OCI-LY3 (cell line): ENCODE measurements at regions not wholly inside any gene's neighbourhood (a gene's known extent, or its start where the extent isn't known, plus 50 kb on each side); places are given as distances from the start of the nearest gene placed in this dataset.
"Not testable (repeated sequence)": the region's sequence is repeated elsewhere in the genome, so short reads cannot be mapped to it uniquely, and the experiment has no call there.

Source experiments
- H2AFZ ChIP-seq: fragments of 200-600, 300-600 bp; shearing (Covaris generic); 2 replicates; pipeline ENCODE4 v1.6.0; 2014; ENCODE audit warnings: antibody characterized with exemption, low read depth, low read length
- H3K27ac ChIP-seq: fragments of 200-600, 300-600 bp; sonication (generic); 2 replicates; pipeline ENCODE4 v1.5.1; 2014; ENCODE audit warnings: mild to moderate bottlenecking, low read length, moderate library complexity, mixed read lengths
- H3K27me3 ChIP-seq: fragments of 200-600, 300-600 bp; sonication (generic); 2 replicates; pipeline ENCODE4 v1.6.1; 2014; ENCODE audit warnings: low read depth, low read length, mixed read lengths
- H3K36me3 ChIP-seq: fragments of 200-600, 300-600 bp; sonication (generic); replicated peaks from 2 replicates; pipeline ENCODE3; 2014; ENCODE audit warnings: low read depth, low read length, mixed read lengths
- H3K4me1 ChIP-seq: fragments of 300-600, 200-600 bp; sonication (generic); 2 replicates; pipeline ENCODE4 v1.6.1; 2014; ENCODE audit warnings: low read length, mixed read lengths
- H3K4me2 ChIP-seq: fragments of 200-600, 300-600 bp; sonication (generic); 2 replicates; pipeline ENCODE4 v1.6.1; 2014; ENCODE audit warnings: low read length, mixed read lengths
- H3K4me3 ChIP-seq: fragments of 300-600, 200-600 bp; sonication (generic); 2 replicates; pipeline ENCODE4 v1.5.1; 2014; ENCODE audit warnings: antibody characterized with exemption, mild to moderate bottlenecking, low read length, moderate library complexity
- H3K79me2 ChIP-seq: fragments of 300-600, 200-600 bp; shearing (Covaris generic); 2 replicates; pipeline ENCODE4 v1.6.1; 2014; ENCODE audit warnings: mild to moderate bottlenecking, low read length, mixed read lengths
- H3K9ac ChIP-seq: fragments of 300-600, 200-600 bp; shearing (Covaris generic); 2 replicates; pipeline ENCODE4 v1.6.0; 2014; ENCODE audit warnings: mild to moderate bottlenecking, low read length, moderate library complexity
- H3K9me3 ChIP-seq: fragments of 200-600, 300-600 bp; shearing (Covaris generic); 2 replicates; pipeline ENCODE4 v1.6.1; 2014; ENCODE audit warnings: low read length, mixed read lengths; ENCODE audit not compliant: insufficient read depth
- H4K20me1 ChIP-seq: fragments of 200-600, 300-600 bp; sonication (generic); 2 replicates; pipeline ENCODE4 v1.6.1; 2016; ENCODE audit warnings: low read length, mixed read lengths; ENCODE audit not compliant: insufficient read depth

DNA sequence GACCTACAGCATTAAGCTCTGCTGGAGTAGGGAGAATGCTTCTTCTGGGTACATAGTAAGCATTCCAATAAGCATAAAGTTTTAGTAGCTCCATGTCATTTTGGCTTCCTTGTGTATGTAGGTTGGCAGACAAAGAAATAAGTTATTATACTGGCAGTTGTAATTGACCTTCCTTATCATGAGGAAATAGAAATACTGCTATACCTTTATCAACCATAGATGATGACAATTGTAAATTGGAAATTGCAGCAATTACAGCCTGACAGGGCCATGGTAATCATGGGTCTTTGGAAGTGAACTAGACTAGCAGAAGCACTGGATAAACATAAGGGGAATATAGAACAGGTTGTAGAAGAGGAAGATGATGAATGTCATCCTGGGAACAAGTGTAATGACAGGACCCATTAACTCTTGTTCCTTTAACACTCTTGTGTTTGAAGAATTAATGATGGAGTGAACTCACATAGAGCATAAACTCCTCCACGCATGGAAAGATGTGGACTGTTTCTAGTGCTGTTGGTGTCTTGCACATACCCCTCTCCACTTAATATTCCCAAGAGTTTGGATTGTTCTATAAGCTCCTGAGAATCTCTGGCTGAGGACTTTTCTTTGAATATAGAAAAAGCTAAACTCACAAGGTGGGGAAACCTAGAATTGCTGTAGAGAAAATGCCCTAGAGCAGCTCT lies 137.5 kb downstream of the OR4F15 start:
- H3K4me3 ChIP-seq, H3K79me2 ChIP-seq, H2AFZ ChIP-seq, H3K27ac ChIP-seq, H3K27me3 ChIP-seq, H3K36me3 ChIP-seq, H3K9ac ChIP-seq, H3K4me2 ChIP-seq, H4K20me1 ChIP-seq, H3K9me3 ChIP-seq, H3K4me1 ChIP-seq: not testable (repeated sequence)

DNA sequence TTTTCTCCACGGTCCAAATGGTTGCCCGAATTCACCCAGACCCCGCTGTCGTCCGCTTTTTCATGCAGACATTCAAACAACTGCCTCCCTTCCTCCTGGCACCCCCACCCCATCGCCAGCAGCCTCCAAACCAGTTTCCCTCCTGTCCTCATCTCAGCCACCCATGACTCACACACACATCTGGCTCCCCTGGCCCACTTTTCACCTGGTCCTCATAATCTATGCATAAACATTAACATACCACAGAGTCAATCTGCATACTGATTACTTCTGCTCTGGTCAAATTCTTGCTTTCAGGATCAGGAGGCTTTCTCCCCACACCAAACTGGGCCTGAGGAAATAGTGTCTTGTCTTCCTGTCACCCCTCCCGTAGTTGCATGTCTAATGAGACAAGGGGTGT lies 142.0 kb downstream of the OR4F15 start:
- not testable (repeated sequence) for H4K20me1 ChIP-seq, H3K36me3 ChIP-seq, H3K9me3 ChIP-seq, H3K4me1 ChIP-seq, H2AFZ ChIP-seq, H3K27me3 ChIP-seq, H3K27ac ChIP-seq, H3K4me2 ChIP-seq, H3K9ac ChIP-seq, H3K4me3 ChIP-seq, H3K79me2 ChIP-seq

- not testable (repeated sequence) for H3K36me3 ChIP-seq, H4K20me1 ChIP-seq, H3K79me2 ChIP-seq, H3K4me1 ChIP-seq, H3K4me2 ChIP-seq, H3K9ac ChIP-seq, H2AFZ ChIP-seq, H3K27me3 ChIP-seq, H3K9me3 ChIP-seq, H3K4me3 ChIP-seq, H3K27ac ChIP-seq
Observed at GRCh38 chr15:101955840-101956239, 143.8 kb downstream of the OR4F15 start.

DNA sequence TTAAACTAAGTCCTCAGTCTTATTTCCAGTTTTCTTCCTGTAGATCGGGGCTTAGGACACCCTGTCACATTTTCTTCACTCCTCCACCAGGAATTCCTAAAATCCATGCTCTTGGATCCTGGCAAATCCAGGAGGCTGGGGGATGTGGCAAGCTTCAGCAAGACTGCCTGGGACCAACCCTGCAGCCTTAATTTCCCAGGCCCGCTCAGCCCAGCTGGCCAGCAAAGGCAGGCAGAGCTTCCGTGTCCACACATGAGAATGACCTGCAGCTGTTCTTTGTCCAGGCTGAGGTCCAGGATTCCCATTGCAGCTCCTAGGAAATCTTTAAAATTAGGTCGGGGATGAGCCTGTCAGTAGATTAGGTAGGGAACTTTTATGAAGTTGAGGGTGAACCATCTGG lies 146.7 kb downstream of the OR4F15 start:
- H3K4me3 ChIP-seq, H3K4me2 ChIP-seq, H3K27ac ChIP-seq, H3K9me3 ChIP-seq, H3K4me1 ChIP-seq, H3K79me2 ChIP-seq, H3K9ac ChIP-seq, H2AFZ ChIP-seq, H3K36me3 ChIP-seq, H3K27me3 ChIP-seq, H4K20me1 ChIP-seq: not testable (repeated sequence)

DNA sequence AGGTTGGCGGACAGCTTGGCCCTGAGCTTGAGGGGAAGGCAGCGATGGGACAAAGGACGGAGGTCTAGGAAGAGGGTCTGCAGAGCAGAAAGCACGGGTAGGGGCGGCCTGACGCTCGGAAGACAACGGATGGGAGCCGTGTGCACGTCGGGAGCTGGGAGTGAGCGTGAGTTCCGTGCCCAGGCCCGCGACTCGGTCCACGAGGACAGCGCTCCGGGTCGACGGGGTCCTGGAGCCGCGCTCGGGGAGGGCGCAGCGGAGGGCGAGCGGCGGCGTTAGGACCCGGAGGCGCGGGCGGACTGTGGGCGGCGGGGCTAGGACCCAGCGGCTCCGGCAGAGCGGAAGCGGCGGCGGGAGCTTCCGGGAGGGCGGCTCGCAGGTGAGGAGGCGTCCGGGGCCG lies 149.3 kb downstream of the OR4F15 start:
- not testable (repeated sequence) for H3K9ac ChIP-seq, H3K4me2 ChIP-seq, H2AFZ ChIP-seq, H3K36me3 ChIP-seq, H3K4me1 ChIP-seq, H3K27me3 ChIP-seq, H3K79me2 ChIP-seq, H3K9me3 ChIP-seq, H3K27ac ChIP-seq, H4K20me1 ChIP-seq, H3K4me3 ChIP-seq

DNA sequence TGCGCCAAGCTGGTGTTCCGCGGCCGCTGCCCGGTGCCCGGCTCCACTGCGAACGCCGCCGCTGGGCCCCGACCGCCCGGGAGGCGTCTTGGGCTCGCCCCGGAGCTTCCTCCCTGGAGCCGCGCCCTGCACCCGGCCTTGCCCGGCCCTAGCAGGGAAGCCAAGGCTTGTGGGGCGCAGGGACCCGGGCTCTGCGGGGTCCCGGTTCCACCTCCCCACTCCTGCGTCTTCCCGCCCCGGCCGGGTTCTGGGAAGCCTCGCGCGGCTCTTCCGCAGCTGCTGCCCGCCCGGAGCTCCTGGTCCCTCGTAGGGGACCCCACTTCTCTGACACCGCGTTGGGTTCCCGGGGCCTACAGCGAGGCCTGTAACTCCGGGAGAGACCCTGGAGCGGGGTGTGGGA lies 149.8 kb downstream of the OR4F15 start:
- H3K9me3 ChIP-seq, H3K4me2 ChIP-seq, H3K79me2 ChIP-seq, H4K20me1 ChIP-seq, H3K9ac ChIP-seq, H3K36me3 ChIP-seq, H3K27me3 ChIP-seq, H3K4me3 ChIP-seq, H2AFZ ChIP-seq, H3K27ac ChIP-seq, H3K4me1 ChIP-seq: not testable (repeated sequence)

- H3K27me3 ChIP-seq, H3K4me3 ChIP-seq, H3K4me1 ChIP-seq, H3K79me2 ChIP-seq, H3K9ac ChIP-seq, H4K20me1 ChIP-seq, H3K36me3 ChIP-seq, H2AFZ ChIP-seq, H3K9me3 ChIP-seq, H3K27ac ChIP-seq, H3K4me2 ChIP-seq: not testable (repeated sequence)
Observed at GRCh38 chr15:101963687-101964086, 151.7 kb downstream of the OR4F15 start.

DNA sequence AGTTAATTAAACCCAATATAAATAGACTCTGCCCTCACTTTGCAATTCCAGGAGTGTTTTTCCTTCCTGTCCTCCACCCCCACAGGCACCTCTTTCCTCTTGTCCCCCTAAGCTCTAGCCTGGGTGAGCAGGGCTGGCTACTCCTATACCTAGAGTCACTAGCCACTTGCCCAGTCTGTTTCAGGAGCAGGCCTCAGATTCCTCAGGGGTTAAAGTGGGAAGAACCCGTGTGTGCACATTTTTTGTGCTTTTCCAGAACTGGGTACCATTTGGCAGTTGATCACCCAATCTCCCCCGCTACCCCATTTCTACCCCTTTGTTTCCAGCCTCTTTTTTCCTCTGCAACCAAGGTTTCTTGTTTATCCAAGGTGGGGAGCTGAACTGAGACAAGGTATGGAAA lies 153.4 kb downstream of the OR4F15 start:
- H3K4me3 ChIP-seq, H2AFZ ChIP-seq, H3K27me3 ChIP-seq, H3K9ac ChIP-seq, H3K27ac ChIP-seq, H3K4me1 ChIP-seq, H3K79me2 ChIP-seq, H3K9me3 ChIP-seq, H3K36me3 ChIP-seq, H4K20me1 ChIP-seq, H3K4me2 ChIP-seq: not testable (repeated sequence)

DNA sequence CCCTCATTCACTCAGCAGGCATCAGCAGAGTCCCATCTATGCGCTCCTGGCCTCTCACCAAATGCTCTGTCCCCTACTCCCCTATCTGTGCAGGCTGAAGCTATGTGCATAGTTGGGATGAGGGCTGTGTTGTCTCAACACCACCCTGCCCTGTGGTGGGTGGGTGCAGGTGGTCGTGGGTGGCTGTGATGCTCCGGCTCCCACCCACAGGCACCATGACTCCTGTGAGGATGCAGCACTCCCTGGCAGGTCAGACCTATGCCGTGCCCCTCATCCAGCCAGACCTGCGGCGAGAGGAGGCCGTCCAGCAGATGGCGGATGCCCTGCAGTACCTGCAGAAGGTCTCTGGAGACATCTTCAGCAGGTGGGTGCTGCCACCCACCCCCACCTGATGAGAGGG lies 153.9 kb downstream of the OR4F15 start:
- H3K79me2 ChIP-seq, H3K4me2 ChIP-seq, H3K4me3 ChIP-seq, H2AFZ ChIP-seq, H3K9ac ChIP-seq, H3K27me3 ChIP-seq, H3K27ac ChIP-seq, H3K9me3 ChIP-seq, H3K4me1 ChIP-seq, H3K36me3 ChIP-seq, H4K20me1 ChIP-seq: not testable (repeated sequence)

GRCh38 chr15:101967364-101967763 lies 155.4 kb downstream of the OR4F15 start:
- not testable (repeated sequence) for H3K9ac ChIP-seq, H3K79me2 ChIP-seq, H3K9me3 ChIP-seq, H3K4me1 ChIP-seq, H4K20me1 ChIP-seq, H3K27ac ChIP-seq, H3K4me3 ChIP-seq, H3K36me3 ChIP-seq, H2AFZ ChIP-seq, H3K27me3 ChIP-seq, H3K4me2 ChIP-seq
